HG02884 (cell line): ENCODE measurements at regions not wholly inside any gene's neighbourhood (a gene's known extent, or its start where the extent isn't known, plus 50 kb on each side); places are given as distances from the start of the nearest gene placed in this dataset.

Experiments
- ATAC-seq: cut with Tn5 transposase; IDR thresholded peaks from one replicate; pipeline ENCODE4 v1.9.1; 2021; ENCODE audit warnings: mild to moderate bottlenecking, moderate library complexity; ENCODE audit not compliant: unreplicated experiment

- ATAC-seq: no peak
These were observed 174.3 kb downstream of the RBM43 start for GRCh38 chr2:151087377-151087776.

DNA sequence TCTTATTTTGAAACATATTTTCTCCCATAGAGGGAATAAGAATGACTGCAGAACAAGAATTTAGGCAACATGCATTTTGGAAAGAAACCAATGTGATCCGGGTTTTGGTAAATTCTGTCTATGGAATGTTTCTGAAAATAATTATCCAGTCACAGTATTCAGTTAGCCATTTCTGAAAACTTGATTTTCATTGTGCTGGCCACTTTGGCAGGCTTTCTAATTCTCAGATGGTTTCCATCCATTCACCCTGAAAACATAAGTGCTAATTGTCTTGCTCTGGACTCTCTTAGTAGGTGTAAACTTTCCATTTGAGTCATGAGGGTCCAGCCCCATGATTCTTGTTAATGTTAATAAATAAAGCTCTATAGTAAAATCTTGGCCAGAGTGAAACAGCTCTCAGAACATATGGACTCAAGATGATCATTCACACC lies 176.5 kb downstream of the RBM43 start:
- ATAC-seq: no peak

- ATAC-seq: no peak
These were observed 177.5 kb downstream of the RBM43 start for GRCh38 chr2:151083856-151084795.

DNA sequence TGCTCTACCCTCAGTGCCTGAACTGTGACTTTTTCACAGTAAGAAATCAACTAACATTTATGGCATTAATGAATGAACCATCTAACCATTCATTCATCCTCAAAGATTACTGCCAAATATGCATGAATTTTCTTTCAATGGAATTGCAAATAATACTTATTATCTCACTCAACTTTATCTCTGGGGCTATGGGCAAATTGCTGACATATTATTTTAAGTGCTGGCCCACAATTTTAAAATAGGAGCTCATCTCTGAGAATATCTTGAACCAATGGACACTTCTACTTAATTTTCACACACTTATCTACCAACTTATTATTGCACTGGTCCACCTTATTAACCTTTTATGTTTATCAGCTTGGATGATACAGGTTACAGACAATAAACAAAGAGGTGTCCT lies 182.8 kb downstream of the RBM43 start:
- ATAC-seq: no peak

DNA sequence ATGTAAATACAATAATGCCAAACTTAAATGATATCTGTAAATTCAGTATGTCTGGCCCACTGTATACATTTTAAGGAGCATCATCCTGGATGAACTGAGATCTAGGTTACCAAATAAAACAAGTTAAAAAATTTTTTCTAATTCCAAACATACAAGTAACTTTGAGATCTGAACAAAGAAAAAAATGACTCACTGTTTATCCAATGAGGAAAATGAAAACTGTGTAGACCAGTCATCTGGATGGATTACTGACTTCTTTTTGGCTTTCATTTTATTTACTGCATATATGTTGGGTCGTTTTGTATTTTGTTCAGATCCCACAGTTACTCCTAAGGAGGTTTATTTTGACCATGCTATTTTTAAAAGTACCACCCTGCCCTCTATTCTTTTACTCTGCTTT lies 189.8 kb downstream of the RBM43 start:
- ATAC-seq: no peak

GRCh38 chr2:151071382-151071781 lies 190.3 kb downstream of the RBM43 start:
- no peak for ATAC-seq

DNA sequence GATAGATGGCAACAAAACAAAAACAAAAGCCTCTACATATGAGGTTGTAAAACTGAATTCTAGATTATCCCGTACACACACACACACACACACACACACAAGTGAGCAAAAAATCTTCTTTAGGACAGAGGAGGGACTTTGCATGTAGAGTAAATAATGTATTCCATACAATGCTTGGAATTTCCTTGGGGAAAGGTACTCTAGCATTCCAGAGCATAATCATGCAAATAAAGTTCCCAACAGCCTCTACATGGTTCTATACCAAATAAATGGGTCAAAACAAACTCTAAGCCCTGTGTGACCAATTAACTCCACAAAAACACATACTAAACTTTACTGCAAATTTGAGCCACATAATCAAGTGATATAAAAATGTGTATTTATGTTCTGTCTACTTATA lies 191.4 kb downstream of the RBM43 start:
- ATAC-seq: no peak

GRCh38 chr2:151067658-151068369 lies 193.8 kb downstream of the RBM43 start:
- ATAC-seq: no peak

DNA sequence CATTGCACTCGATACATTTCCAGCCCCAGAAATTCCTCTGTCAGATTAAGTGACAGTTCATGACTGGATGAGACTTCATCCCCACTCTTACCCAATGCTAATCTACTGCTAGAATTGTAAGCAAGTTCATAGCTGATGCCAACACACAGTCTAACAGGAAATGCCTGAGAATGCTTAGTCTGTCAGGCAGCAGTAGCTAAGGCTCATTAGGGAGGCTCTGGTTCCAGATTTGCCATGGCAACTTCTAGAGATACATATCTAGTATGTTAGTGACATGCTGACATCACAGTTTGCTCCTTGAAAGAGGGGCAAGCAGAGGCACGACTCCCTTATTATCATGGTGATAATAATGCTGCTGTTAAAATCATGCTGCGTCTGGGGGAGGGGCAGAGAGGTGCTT lies 198.4 kb downstream of the RBM43 start:
- no peak for ATAC-seq

GRCh38 chr2:151060287-151060686 lies 201.4 kb downstream of the RBM43 start:
- ATAC-seq: no peak

GRCh38 chr2:151056870-151057269 lies 204.8 kb downstream of the RBM43 start:
- no peak for ATAC-seq

- no peak for ATAC-seq
These were observed 208.0 kb downstream of the RBM43 start for GRCh38 chr2:151053661-151053990.

DNA sequence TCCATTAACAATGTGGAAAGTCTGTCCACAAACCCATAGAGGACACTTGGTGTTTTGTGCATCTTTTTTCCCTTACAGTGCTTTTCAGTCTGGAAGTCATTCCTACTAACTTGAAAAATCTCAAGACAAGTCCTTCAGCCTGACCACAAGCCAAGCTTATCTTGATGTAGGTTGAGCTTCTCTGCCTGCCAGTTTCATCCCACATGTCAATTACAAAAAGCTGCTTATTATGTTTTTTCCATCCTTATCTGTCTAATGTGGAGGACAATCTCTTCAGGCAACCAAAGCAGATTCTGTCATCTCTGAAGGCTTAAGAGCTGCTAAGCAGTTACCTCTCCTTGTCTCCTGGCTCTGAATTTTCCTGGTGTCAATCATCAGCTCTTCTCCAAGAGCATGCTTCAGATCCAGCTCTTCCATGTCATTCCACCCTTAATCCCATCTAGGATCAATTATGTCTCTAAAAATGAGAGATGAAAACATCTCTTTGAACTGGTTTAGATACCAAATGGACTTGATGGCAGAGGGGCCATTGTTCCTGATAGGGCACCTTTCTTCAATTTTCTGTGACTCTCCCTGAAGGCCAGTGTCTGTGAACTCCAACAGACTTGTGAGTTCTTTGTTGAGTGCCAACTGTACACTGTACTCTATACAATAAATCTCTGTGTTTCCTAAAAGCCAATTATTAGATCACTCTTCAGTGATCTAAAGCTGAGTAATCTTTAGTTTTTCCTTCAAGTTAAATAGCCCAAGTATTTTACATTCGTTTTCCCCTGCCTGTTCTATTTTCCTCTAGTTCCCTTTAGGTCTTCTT lies 208.6 kb downstream of the RBM43 start:
- no peak for ATAC-seq

DNA sequence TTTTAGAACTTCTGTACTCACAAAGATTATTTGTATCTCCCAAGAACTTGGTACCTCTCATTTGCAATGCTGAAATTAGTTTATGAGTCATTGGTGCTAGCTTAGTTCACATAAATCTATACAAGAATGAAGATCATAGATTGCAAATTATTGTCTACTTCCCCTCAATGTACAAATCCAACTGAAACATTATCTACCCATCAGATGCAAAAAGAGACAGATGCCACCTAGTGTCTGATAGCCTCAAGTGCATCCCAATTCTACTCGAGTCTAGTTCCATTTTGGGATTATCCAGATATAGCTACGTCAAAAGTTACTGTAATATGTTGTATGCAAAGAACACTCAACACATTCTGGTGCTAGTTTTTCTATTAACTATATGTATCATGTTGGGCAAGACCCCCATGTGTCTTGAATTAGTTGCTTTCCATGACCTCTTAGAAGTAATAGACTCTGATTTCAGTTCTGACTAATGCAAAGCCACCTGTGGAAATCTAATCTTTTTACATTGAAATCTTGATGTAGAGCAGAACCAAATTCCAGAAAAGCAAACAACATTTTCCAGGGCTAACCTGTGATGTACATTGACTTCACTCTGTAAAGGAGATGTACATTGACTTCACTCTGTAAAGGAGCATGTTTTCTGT lies 210.0 kb downstream of the RBM43 start:
- peak; percentile 90 for ATAC-seq

DNA sequence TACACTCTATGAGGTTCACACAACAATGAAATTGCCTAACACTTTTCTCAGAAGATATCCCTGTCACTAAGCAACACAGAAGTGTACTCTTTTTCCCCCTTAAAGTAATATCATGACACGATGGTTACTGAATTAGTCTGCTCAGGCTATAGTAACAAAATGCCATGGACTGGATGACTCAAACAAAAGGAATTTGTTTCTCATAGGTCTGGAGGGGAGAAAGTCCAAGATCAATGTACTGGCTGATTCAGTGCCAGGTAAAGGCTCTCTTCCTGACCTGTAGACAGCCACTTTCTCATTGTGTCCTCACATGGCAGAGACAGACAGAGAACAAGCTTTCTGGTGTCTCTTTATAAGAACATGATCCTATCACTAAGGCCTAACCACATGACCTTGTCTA lies 211.9 kb downstream of the RBM43 start:
- no peak for ATAC-seq

DNA sequence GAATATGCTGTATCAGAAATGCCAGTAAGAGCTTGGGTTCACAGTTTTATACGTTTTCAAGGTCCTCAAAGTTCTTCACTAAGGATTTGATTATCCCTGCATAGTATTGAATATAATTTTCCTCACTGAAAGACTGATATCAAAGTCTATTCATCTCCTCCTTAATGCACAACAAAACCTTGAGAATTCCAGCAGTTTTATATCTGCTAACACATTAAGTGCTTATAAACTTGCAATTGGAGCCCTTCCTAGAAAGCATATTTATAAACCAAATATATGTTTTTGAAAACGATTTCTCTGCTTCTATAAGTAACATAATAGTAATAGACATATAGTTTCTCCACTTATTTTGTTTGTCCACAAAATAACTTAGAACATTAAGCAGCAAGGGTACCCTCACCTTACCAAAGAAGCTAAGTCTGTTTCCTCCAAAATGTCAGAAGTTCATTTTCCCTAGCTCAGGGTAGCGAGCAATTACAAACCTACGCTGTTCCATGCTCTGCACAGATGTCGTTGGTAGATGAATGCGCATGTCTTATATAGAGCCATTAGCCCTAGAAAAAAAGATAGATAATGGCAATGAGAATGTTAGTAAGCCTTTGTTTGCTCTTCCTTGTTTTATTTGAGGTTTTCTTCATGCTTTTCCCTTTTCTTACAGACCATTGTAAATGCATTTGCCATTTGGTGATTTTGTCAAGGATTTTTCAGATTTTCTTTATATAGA lies 213.2 kb downstream of the RBM43 start:
- no peak for ATAC-seq

DNA sequence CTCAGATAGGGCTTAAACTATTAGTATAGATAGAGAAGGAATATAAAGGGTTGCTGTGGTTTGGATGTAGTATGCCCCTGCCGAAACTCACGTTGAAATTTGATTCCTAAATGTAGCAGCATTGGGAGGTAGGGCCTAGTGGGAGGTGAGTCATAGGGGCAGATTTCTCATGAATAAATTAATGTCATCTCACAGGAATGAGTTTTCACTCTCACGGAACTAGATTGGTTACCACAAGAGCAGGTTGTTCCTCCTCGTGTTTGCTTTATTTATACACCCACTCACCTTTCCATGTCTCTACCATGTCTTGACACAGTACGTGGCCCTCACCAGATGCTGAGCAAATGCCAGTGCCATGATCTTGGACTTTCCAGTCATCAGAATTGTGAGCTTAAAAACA lies 218.2 kb downstream of the RBM43 start:
- no peak for ATAC-seq

GRCh38 chr2:151042964-151043363 lies 218.7 kb downstream of the RBM43 start:
- no peak for ATAC-seq

DNA sequence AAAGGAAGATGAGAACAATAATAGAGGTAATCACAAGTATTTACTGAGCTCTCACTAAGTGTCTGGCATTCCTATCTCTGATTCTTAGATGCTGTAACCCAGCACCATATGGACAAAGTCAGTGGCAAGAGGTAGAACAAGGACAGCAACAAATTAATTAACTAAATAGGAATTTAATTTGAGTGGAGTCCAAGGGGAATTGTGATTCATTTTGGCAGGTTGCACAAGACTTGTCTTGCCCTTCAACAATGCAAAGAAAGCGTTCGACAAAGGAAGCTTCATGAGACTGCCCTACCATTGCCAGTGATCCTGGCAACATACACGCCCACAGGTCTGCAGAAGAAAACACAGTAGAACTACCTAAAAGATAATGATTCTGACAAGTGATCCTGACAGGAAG lies 221.6 kb downstream of the RBM43 start:
- no peak for ATAC-seq

GRCh38 chr2:151038516-151038915 lies 223.1 kb downstream of the RBM43 start:
- no peak for ATAC-seq
